ENCODE measurements at regions not wholly inside any gene's neighbourhood (a gene's known extent, or its start where the extent isn't known, plus 50 kb on each side); places are given as distances from the start of the nearest gene placed in this dataset.

- Histone ChIP-seq H3K9ac (ENCODE audit: extremely low read depth, insufficient read length, low read length) (no peak overlapping the region), H3K79me2 (ENCODE audit: insufficient read depth, low read length) (no peaks in the 10 kb centered on the region), H3K4me2 (ENCODE audit: insufficient read depth, insufficient read length, low read length) (no peak overlapping the region), H3K27ac (ENCODE audit: insufficient read length, low read depth, low read length) (no peak overlapping the region), H4K20me1 (ENCODE audit: control insufficient read depth, insufficient read depth, insufficient read length) (no peaks in the 10 kb centered on the region), H2BK15ac (ENCODE audit: low read depth, low read length) (no peak overlapping the region), H2BK20ac (ENCODE audit: low read depth, low read length, poor library complexity, severe bottlenecking) (no peak overlapping the region), H3K27me3 (ENCODE audit: insufficient read depth, low read length) (no peaks in the 10 kb centered on the region), H3K23ac (ENCODE audit: insufficient read length, low read depth, low read length) (no peak overlapping the region), H4K91ac (ENCODE audit: insufficient read length, low read depth, low read length) (no peak overlapping the region), H3K79me1 (ENCODE audit: insufficient read depth, low read depth, low read length, poor library complexity, severe bottlenecking) (no peaks in the 10 kb centered on the region), H3T11ph (ENCODE audit: low read length) (no peak overlapping the region), H3K18ac (ENCODE audit: insufficient read length, low read depth, low read length) (no peak overlapping the region), H3K56ac (ENCODE audit: insufficient read length, low read depth, low read length) (no peak overlapping the region), H3K4me1 (ENCODE audit: insufficient read depth, low read length) (no peaks in the 10 kb centered on the region), H2BK120ac (ENCODE audit: low read depth, low read length, poor library complexity, severe bottlenecking) (no peak overlapping the region), H4K5ac (ENCODE audit: insufficient read length, low read depth, low read length) (no peak overlapping the region), H3K9me3 (ENCODE audit: control insufficient read depth, low read depth, low read length) (no peaks in the 10 kb centered on the region), H3K14ac (ENCODE audit: insufficient read depth, low read length) (no peak overlapping the region), H4K8ac (replicated peaks; ENCODE audit: insufficient read length, low read depth, low read length) (no peak overlapping the region), H3K4ac (ENCODE audit: low read depth, low read length) (no peak overlapping the region), H2AFZ (ENCODE audit: low read length) (no peak overlapping the region), H2BK12ac (ENCODE audit: insufficient read length, low read depth, low read length) (no peak overlapping the region), H3K23me2 (ENCODE audit: insufficient read length, low read depth, low read length, poor library complexity, severe bottlenecking) (no peaks in the 10 kb centered on the region), H2AK5ac (ENCODE audit: insufficient read length, low read length) (no peak overlapping the region), H2BK5ac (ENCODE audit: insufficient read length, low read length) (no peak overlapping the region)
- Mint-ChIP-seq H3K4me3 (no peak overlapping the region), H3K9me3 (no peaks in the 10 kb centered on the region), H3K27me3 (ENCODE audit: low read depth) (no peaks in the 10 kb centered on the region), H3K4me1 (peaks cover 0 to 4% of the 10 kb centered on the region in 2 experiments; a peak in 1 of 4 replicates), H3K27ac (no peak overlapping the region), H3K36me3 (ENCODE audit: insufficient read depth in 1 of 3, low read depth in 3 of 3) (peaks cover 6 to 44% (median 43%) of the 10 kb centered on the region in 3 experiments; a peak in 6 of 7 replicates)
- WGBS (ENCODE audit: extremely low coverage, insufficient read length, low lambda C conversion rate), result no CpG with 5 or more reads among the region's 2 CpGs
- TF ChIP-seq CTCF (conservative IDR thresholded peaks at IDR 0.05), result no peak
- DNase-seq, result no peak
Measured at GRCh38 chr7:35900651-35901050, 99.8 kb downstream of the SEPTIN7 start.
